ENCODE measurements at regions not wholly inside any gene's neighbourhood (a gene's known extent, or its start where the extent isn't known, plus 50 kb on each side); places are given as distances from the start of the nearest gene placed in this dataset.
A peak's percentile ranks its signal among the peaks of the same experiment; 100 is the strongest.

- Histone ChIP-seq H3K27me3 (no peaks in the 10 kb centered on the region), H3K27ac (no peak overlapping the region), H3K4me1 (peaks cover 4 to 8% of the 10 kb centered on the region in 2 donors), H3K4me3 (no peak overlapping the region), H3K9me3 (no peaks in the 10 kb centered on the region), H3K36me3 (no peaks in the 10 kb centered on the region)
- intact Hi-C loops (cut with DNase I; ENCODE audit: low total_unique reads): no loop called here
- in situ Hi-C loops (cut with MboI; ENCODE audit: low sequenced_read_pairs in 4 of 4): no loop called here
- TF ChIP-seq POLR2A (IDR thresholded peaks at IDR 0.05) (no peak), CTCF (IDR thresholded peaks at IDR 0.05 in 4 of 5, conservative IDR thresholded peaks at IDR 0.05 in 1 of 5) (no peak)
- ATAC-seq (no peak), DNase-seq (no peak)
These were observed 73.1 kb upstream of the STK17B start for GRCh38 chr2:196244516-196244915.

GRCh38 chr2:196244966-196245365 is 73.6 kb upstream of the STK17B start:
- in situ Hi-C loops (cut with MboI; ENCODE audit: low sequenced_read_pairs in 4 of 4): no loop called here
- Histone ChIP-seq H3K27me3 (no peaks in the 10 kb centered on the region), H3K9me3 (no peaks in the 10 kb centered on the region), H3K4me1 (peaks cover 4 to 8% of the 10 kb centered on the region in 2 donors), H3K27ac (no peak overlapping the region), H3K36me3 (no peaks in the 10 kb centered on the region), H3K4me3 (no peak overlapping the region)
- intact Hi-C loops (cut with DNase I; ENCODE audit: low total_unique reads): loop anchor here (5.0 kb wide), 1 partner anchor 38 kb away; no protein-coding TSS in a partner anchor
- DNase-seq (no peak), ATAC-seq (no peak)
- TF ChIP-seq POLR2A (IDR thresholded peaks at IDR 0.05) (no peak), CTCF (IDR thresholded peaks at IDR 0.05 in 4 of 5, conservative IDR thresholded peaks at IDR 0.05 in 1 of 5) (no peak)

GRCh38 chr2:196245378-196246140 is 74.2 kb upstream of the STK17B start:
- in situ Hi-C loops (cut with MboI; ENCODE audit: low sequenced_read_pairs in 4 of 4): no loop called here
- Histone ChIP-seq H3K36me3 (no peaks in the 10 kb centered on the region), H3K27ac (no peak overlapping the region), H3K27me3 (no peaks in the 10 kb centered on the region), H3K4me1 (peaks cover 4 to 8% of the 10 kb centered on the region in 2 donors), H3K9me3 (no peaks in the 10 kb centered on the region), H3K4me3 (no peak overlapping the region)
- ATAC-seq (no peak), DNase-seq (no peak)
- intact Hi-C loops (cut with DNase I; ENCODE audit: low total_unique reads): loop anchor here (5.0 kb wide), 1 partner anchor 38 kb away; no protein-coding TSS in a partner anchor
- TF ChIP-seq CTCF (IDR thresholded peaks at IDR 0.05 in 4 of 5, conservative IDR thresholded peaks at IDR 0.05 in 1 of 5): no peak
- no peak for TF ChIP-seq POLR2A (IDR thresholded peaks at IDR 0.05)

GRCh38 chr2:196247114-196247975 is 76.0 kb upstream of the STK17B start:
- TF ChIP-seq CTCF (IDR thresholded peaks at IDR 0.05 in 4 of 5, conservative IDR thresholded peaks at IDR 0.05 in 1 of 5) (no peak), POLR2A (IDR thresholded peaks at IDR 0.05) (no peak)
- Histone ChIP-seq H3K27ac (peak overlapping the region; percentile 7 to 59 (median 36)), H3K4me3 (no peak overlapping the region), H3K27me3 (no peaks in the 10 kb centered on the region), H3K4me1 (peaks cover 4 to 8% of the 10 kb centered on the region in 2 donors), H3K36me3 (no peaks in the 10 kb centered on the region), H3K9me3 (no peaks in the 10 kb centered on the region)
- DNase-seq (peak in 1 of 2 donors; percentile 52), ATAC-seq (peak; percentile 64 to 72)
- intact Hi-C loops (cut with DNase I; ENCODE audit: low total_unique reads): loop anchor here (5.0 kb wide), 1 partner anchor 40 kb away; no protein-coding TSS in a partner anchor
- in situ Hi-C loops (cut with MboI; ENCODE audit: low sequenced_read_pairs in 4 of 4): no loop called here

Data from gastrocnemius medialis (tissue), 4 donors.